IMR-90 (cell line): ENCODE measurements at regions not wholly inside any gene's neighbourhood (a gene's known extent, or its start where the extent isn't known, plus 50 kb on each side); places are given as distances from the start of the nearest gene placed in this dataset.

ENCODE experiments used
- CTCF ChIP-seq: conservative IDR thresholded peaks from 2 replicates; pipeline ENCODE4 v1.5.1; 2012; ENCODE audit warnings: mild to moderate bottlenecking, low read depth, low read length, improper control_type of control experiment
- POLR2A ChIP-seq: IDR thresholded peaks from 2 replicates; pipeline ENCODE4 v1.6.1; 2012; ENCODE audit warnings: mild to moderate bottlenecking, low read depth, low read length

GRCh38 chr2:37849911-37850310 is 75.2 kb upstream of the RMDN2 start:
- TF ChIP-seq CTCF (no peak), POLR2A (no peak)
